Esophagus muscularis mucosa (tissue), 3 donors: ENCODE measurements at regions not wholly inside any gene's neighbourhood (a gene's known extent, or its start where the extent isn't known, plus 50 kb on each side); places are given as distances from the start of the nearest gene placed in this dataset.

Source experiments
- EP300 ChIP-seq: sonication (generic); formaldehyde crosslinking; IDR thresholded peaks from one replicate; pipeline ENCODE4 v1.6.1; 2017; ENCODE audit warnings: antibody characterized with exemption
- TF ChIP-seq, protein P1 (sequence below), 3 experiments: fragments of 200-600 bp in 2 of 3; fragments of 450-650 bp in 1 of 3; sonication (generic) in 2 of 3; IDR thresholded peaks; one replicate each; pipeline ENCODE4 v1.5.1; 2017 to 2019; ENCODE audit warnings: antibody characterized with exemption in 3 of 3, mild to moderate bottlenecking in 2 of 3, moderate library complexity in 1 of 3

GRCh38 chr5:166710271-166710670 lies 1581.2 kb upstream of the WWC1 start:
- TF ChIP-seq, protein P1, sequence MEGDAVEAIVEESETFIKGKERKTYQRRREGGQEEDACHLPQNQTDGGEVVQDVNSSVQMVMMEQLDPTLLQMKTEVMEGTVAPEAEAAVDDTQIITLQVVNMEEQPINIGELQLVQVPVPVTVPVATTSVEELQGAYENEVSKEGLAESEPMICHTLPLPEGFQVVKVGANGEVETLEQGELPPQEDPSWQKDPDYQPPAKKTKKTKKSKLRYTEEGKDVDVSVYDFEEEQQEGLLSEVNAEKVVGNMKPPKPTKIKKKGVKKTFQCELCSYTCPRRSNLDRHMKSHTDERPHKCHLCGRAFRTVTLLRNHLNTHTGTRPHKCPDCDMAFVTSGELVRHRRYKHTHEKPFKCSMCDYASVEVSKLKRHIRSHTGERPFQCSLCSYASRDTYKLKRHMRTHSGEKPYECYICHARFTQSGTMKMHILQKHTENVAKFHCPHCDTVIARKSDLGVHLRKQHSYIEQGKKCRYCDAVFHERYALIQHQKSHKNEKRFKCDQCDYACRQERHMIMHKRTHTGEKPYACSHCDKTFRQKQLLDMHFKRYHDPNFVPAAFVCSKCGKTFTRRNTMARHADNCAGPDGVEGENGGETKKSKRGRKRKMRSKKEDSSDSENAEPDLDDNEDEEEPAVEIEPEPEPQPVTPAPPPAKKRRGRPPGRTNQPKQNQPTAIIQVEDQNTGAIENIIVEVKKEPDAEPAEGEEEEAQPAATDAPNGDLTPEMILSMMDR (IDR thresholded peaks at IDR 0.05) = no peak
- no peak for TF ChIP-seq EP300
